ENCODE measurements at regions not wholly inside any gene's neighbourhood (a gene's known extent, or its start where the extent isn't known, plus 50 kb on each side); places are given as distances from the start of the nearest gene placed in this dataset.
"Not testable (repeated sequence)": the region's sequence is repeated elsewhere in the genome, so short reads cannot be mapped to it uniquely, and the experiment has no call there.

DNA sequence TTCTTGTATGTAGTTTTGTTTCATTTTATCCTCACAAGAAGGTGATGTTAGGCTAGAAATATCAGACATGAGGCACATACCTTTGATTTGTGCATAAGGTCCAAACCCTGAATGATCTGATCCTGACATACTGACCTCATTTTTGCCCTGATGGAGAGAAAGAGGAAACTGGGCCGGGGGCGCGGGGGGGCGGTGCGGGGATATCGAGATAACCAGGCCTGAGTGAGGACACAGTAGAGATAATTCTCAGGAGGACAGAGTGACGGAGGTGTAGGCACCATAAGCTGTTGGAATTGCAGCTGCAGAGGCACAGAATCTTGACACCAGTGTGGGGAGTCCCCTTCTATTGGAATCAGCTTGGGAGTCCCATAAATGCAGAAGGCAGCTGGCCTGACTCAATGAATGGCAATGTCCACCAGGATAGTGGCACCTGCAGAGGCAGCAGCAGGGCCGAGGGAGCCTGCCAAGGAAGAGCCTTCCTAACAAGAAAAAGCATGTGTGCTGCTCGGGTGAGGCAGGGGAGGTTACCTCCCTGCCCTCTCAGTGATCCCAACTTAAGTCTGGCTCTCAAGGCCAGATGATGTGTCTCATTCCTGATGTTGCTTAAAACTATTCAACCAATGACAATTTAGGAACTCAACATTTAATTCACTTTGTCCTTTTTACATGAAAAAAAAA is 234.3 kb upstream of the MSX2 start:
- Histone ChIP-seq H3K4me1 (no peaks in the 10 kb centered on the region), H3K27me3 (no peaks in the 10 kb centered on the region), H3K27ac (no peak overlapping the region), H3K9me3 (no peaks in the 10 kb centered on the region), H3K36me3 (no peaks in the 10 kb centered on the region), H3K4me3 (no peak overlapping the region)
- intact Hi-C loops (cut with DNase I; ENCODE audit: low total_unique reads), result no loop called here
- no peak for DNase-seq
- TF ChIP-seq, protein P1, sequence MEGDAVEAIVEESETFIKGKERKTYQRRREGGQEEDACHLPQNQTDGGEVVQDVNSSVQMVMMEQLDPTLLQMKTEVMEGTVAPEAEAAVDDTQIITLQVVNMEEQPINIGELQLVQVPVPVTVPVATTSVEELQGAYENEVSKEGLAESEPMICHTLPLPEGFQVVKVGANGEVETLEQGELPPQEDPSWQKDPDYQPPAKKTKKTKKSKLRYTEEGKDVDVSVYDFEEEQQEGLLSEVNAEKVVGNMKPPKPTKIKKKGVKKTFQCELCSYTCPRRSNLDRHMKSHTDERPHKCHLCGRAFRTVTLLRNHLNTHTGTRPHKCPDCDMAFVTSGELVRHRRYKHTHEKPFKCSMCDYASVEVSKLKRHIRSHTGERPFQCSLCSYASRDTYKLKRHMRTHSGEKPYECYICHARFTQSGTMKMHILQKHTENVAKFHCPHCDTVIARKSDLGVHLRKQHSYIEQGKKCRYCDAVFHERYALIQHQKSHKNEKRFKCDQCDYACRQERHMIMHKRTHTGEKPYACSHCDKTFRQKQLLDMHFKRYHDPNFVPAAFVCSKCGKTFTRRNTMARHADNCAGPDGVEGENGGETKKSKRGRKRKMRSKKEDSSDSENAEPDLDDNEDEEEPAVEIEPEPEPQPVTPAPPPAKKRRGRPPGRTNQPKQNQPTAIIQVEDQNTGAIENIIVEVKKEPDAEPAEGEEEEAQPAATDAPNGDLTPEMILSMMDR (IDR thresholded peaks at IDR 0.05), result no peak

DNA sequence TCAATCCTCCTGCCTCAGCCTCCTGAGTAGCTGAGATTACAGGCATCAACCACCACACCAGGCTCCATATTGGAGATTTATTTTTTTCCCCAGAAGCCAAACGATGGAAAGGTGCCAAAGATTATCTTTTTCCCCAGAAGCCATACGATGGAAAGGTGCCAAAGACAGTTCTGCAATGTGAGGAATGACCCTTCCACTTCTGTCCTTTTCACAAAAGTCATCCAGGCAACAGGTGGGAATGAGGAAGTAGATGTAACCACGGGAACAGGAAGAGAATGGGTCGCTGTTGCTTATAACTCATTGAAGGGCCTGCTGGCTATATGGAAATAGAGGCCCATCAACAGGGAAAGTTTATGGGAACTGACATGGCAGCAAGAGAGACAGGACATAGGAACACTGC is 233.7 kb upstream of the MSX2 start:
- no peaks in the 10 kb centered on the region for H3K27me3 ChIP-seq
- intact Hi-C loops (cut with DNase I; ENCODE audit: low total_unique reads), result no loop called here
- H3K4me3 ChIP-seq, result no peak overlapping the region
- H3K27ac ChIP-seq, result no peak overlapping the region
- DNase-seq, result no peak
- H3K36me3 ChIP-seq, result no peaks in the 10 kb centered on the region
- TF ChIP-seq, protein P1 (IDR thresholded peaks at IDR 0.05), result no peak
- H3K9me3 ChIP-seq, result no peaks in the 10 kb centered on the region
- H3K4me1 ChIP-seq, result no peaks in the 10 kb centered on the region

DNA sequence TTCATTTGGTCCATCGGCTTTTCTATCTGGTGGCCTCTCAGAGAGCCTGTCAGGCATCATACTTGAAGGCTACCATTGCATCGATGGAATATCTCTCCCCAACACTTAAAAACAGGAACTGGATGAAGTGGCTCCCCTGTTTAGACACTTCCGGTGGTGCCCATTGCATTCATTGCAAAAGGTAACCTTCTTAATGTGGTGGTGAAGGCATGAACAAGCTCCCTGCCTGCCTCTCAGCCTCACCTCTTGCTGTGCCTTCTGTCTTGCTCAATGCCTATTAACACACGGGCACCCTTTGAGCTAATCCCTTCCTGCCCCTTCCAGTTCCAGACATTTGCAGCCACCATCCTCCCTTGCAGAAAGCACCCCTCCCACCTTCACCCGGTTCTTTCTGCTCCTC is 233.1 kb upstream of the MSX2 start:
- H3K27ac ChIP-seq, result no peak overlapping the region
- H3K4me3 ChIP-seq, result no peak overlapping the region
- intact Hi-C loops (cut with DNase I; ENCODE audit: low total_unique reads), result no loop called here
- TF ChIP-seq, protein P1 (IDR thresholded peaks at IDR 0.05), result no peak
- DNase-seq, result no peak
- H3K9me3 ChIP-seq, result no peaks in the 10 kb centered on the region
- no peaks in the 10 kb centered on the region for H3K36me3 ChIP-seq
- H3K27me3 ChIP-seq, result no peaks in the 10 kb centered on the region
- H3K4me1 ChIP-seq, result no peaks in the 10 kb centered on the region

DNA sequence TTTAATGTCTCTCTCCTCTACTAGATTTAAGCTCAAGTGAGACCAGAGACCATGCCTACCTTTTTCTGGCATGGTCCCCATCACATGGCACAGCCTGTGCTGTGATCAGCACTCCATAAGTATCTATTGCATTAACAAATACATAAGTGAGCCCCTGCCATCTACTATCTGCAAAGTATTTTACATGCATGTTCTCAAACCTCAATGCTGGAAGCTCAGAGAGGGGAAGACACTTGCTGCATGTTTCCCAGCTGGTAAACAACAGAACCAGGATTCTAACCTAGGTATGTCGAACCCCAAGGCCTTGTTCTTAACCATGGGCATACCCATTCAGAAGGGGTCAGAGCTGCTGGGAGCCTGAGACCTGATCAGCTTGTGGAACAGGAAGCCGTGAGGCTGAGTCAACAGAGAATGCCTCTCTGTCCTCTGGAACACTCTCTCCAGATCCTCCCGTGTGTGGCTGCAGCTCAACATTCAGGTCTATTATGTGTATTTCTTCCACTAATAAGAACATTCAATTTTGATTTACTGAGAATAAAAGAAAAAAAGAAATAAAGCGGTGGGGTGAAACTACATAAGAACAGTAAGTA is 232.5 kb upstream of the MSX2 start:
- H3K27me3 ChIP-seq, result no peaks in the 10 kb centered on the region
- no peak overlapping the region for H3K4me3 ChIP-seq
- H3K9me3 ChIP-seq, result no peaks in the 10 kb centered on the region
- no peaks in the 10 kb centered on the region for H3K36me3 ChIP-seq
- H3K27ac ChIP-seq, result no peak overlapping the region
- no peaks in the 10 kb centered on the region for H3K4me1 ChIP-seq
- intact Hi-C loops (cut with DNase I; ENCODE audit: low total_unique reads), result no loop called here
- no peak for DNase-seq
- TF ChIP-seq, protein P1 (IDR thresholded peaks at IDR 0.05), result no peak

- no peaks in the 10 kb centered on the region for H3K36me3 ChIP-seq
- DNase-seq, result no peak
- H3K4me3 ChIP-seq, result no peak overlapping the region
- intact Hi-C loops (cut with DNase I; ENCODE audit: low total_unique reads), result no loop called here
- H3K27me3 ChIP-seq, result no peaks in the 10 kb centered on the region
- H3K27ac ChIP-seq, result no peak overlapping the region
- TF ChIP-seq, protein P1 (IDR thresholded peaks at IDR 0.05), result no peak
- H3K9me3 ChIP-seq, result peaks cover 0 to 11% (median 9%) of the 10 kb centered on the region in 3 donors
- H3K4me1 ChIP-seq, result no peaks in the 10 kb centered on the region
Observed at GRCh38 chr5:174493530-174493929, 230.9 kb upstream of the MSX2 start.

DNA sequence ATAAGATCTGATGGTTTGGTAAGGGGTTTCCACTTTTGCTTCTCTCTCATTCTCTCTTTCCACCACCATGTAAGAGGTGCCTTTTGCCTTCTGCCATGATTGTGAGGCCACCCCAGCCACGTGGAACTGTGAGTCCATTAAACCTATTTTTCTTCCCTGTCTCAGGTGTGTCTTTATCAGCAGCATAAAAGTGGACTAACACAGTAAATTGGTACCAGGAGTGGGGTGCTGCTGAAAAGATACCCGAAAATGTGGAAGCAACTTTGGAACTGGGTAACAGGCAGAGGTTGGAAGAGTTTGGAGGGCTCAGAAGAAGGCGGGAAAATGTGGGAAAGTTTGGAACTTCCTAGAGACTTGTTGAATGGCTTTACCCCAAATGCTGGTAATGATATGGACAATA is 226.4 kb upstream of the MSX2 start:
- H3K9me3 ChIP-seq, result peaks cover 0 to 14% (median 12%) of the 10 kb centered on the region in 3 donors
- intact Hi-C loops (cut with DNase I; ENCODE audit: low total_unique reads); H3K4me1 ChIP-seq; H3K4me3 ChIP-seq; H3K27ac ChIP-seq; H3K36me3 ChIP-seq; DNase-seq; H3K27me3 ChIP-seq: not testable (repeated sequence)

- intact Hi-C loops (cut with DNase I; ENCODE audit: low total_unique reads); H3K4me3 ChIP-seq; H3K36me3 ChIP-seq; DNase-seq; H3K27ac ChIP-seq; H3K4me1 ChIP-seq; H3K27me3 ChIP-seq: not testable (repeated sequence)
- peaks cover 0 to 14% (median 12%) of the 10 kb centered on the region in 3 donors for H3K9me3 ChIP-seq
Observed at GRCh38 chr5:174498575-174498974, 225.8 kb upstream of the MSX2 start.
